ENCODE measurements at regions not wholly inside any gene's neighbourhood (a gene's known extent, or its start where the extent isn't known, plus 50 kb on each side); places are given as distances from the start of the nearest gene placed in this dataset.

GRCh38 chr3:197367081-197367780 lies 68.8 kb upstream of the DLG1 start:
- Histone ChIP-seq H3K9ac (no peak overlapping the region), H3K4me1 (peaks cover 85% of the 10 kb centered on the region), H3F3A (ENCODE audit: low read depth) (peaks cover 47% of the 10 kb centered on the region), H3K36me3 (no peaks in the 10 kb centered on the region), H3K4me2 (peak overlapping the region; percentile 8), H2AFZ (replicated peaks) (no peak overlapping the region), H3K27me3 (no peaks in the 10 kb centered on the region), H3K27ac (no peak overlapping the region), H3K4me3 (no peak overlapping the region), H3K79me2 (ENCODE audit: low read depth) (no peaks in the 10 kb centered on the region), H3K9me3 (ENCODE audit: low read depth) (no peaks in the 10 kb centered on the region), H4K20me1 (ENCODE audit: low read depth) (no peaks in the 10 kb centered on the region)
- peaks cover 3% of the 10 kb centered on the region for H3K27me3 Mint-ChIP-seq (ENCODE audit: insufficient read depth, low read depth)
- H3K36me3 Mint-ChIP-seq: no peaks in the 10 kb centered on the region
- TF ChIP-seq EZH2phosphoT487 (IDR thresholded peaks at IDR 0.05): no peak
- TF ChIP-seq CTCF (IDR thresholded peaks at IDR 0.05): no peak
- TF ChIP-seq EZH2 (IDR thresholded peaks at IDR 0.05): no peak
- DNase-seq (ENCODE audit: low spot score): peak; percentile 49
- H3K9me3 Mint-ChIP-seq: no peaks in the 10 kb centered on the region
- H3K4me1 Mint-ChIP-seq: peaks cover 72% of the 10 kb centered on the region
- H3K4me3 Mint-ChIP-seq: no peak overlapping the region
- H3K27ac Mint-ChIP-seq: no peak overlapping the region

GRCh38 chr3:197366301-197367044 lies 68.1 kb upstream of the DLG1 start:
- H3K27ac ChIP-seq: no peak overlapping the region
- no peaks in the 10 kb centered on the region for H4K20me1 ChIP-seq (ENCODE audit: low read depth)
- no peaks in the 10 kb centered on the region for H3K79me2 ChIP-seq (ENCODE audit: low read depth)
- H3K4me3 ChIP-seq: no peak overlapping the region
- H3K9ac ChIP-seq: no peak overlapping the region
- DNase-seq (ENCODE audit: low spot score): no peak
- Mint-ChIP-seq H3K36me3 (no peaks in the 10 kb centered on the region), H3K4me3 (peak overlapping the region; percentile 25), H3K27ac (peak overlapping the region; percentile 61), H3K4me1 (peaks cover 64% of the 10 kb centered on the region), H3K9me3 (no peaks in the 10 kb centered on the region), H3K27me3 (ENCODE audit: insufficient read depth, low read depth) (peaks cover 5% of the 10 kb centered on the region)
- no peaks in the 10 kb centered on the region for H3K36me3 ChIP-seq
- peaks cover 47% of the 10 kb centered on the region for H3F3A ChIP-seq (ENCODE audit: low read depth)
- H2AFZ ChIP-seq (replicated peaks): no peak overlapping the region
- peaks cover 80% of the 10 kb centered on the region for H3K4me1 ChIP-seq
- H3K9me3 ChIP-seq (ENCODE audit: low read depth): no peaks in the 10 kb centered on the region
- no peaks in the 10 kb centered on the region for H3K27me3 ChIP-seq
- TF ChIP-seq CTCF (IDR thresholded peaks at IDR 0.05) (no peak), EZH2 (IDR thresholded peaks at IDR 0.05) (no peak), EZH2phosphoT487 (IDR thresholded peaks at IDR 0.05) (no peak)
- H3K4me2 ChIP-seq: no peak overlapping the region

GRCh38 chr3:197365586-197365985 lies 67.2 kb upstream of the DLG1 start:
- Histone ChIP-seq H3K4me2 (no peak overlapping the region), H3K4me3 (no peak overlapping the region), H4K20me1 (ENCODE audit: low read depth) (no peaks in the 10 kb centered on the region), H3K36me3 (no peaks in the 10 kb centered on the region), H3K9me3 (ENCODE audit: low read depth) (no peaks in the 10 kb centered on the region), H3K4me1 (peaks cover 72% of the 10 kb centered on the region), H3K79me2 (ENCODE audit: low read depth) (no peaks in the 10 kb centered on the region), H3F3A (ENCODE audit: low read depth) (peaks cover 44% of the 10 kb centered on the region), H2AFZ (replicated peaks) (no peak overlapping the region), H3K27ac (no peak overlapping the region), H3K9ac (no peak overlapping the region), H3K27me3 (no peaks in the 10 kb centered on the region)
- no peak for DNase-seq (ENCODE audit: low spot score)
- no peak for TF ChIP-seq EZH2phosphoT487 (IDR thresholded peaks at IDR 0.05)
- no peak for TF ChIP-seq EZH2 (IDR thresholded peaks at IDR 0.05)
- TF ChIP-seq CTCF (IDR thresholded peaks at IDR 0.05): no peak
- no peak overlapping the region for H3K4me3 Mint-ChIP-seq
- H3K27me3 Mint-ChIP-seq (ENCODE audit: insufficient read depth, low read depth): peaks cover 11% of the 10 kb centered on the region
- peaks cover 9% of the 10 kb centered on the region for H3K9me3 Mint-ChIP-seq
- H3K27ac Mint-ChIP-seq: no peak overlapping the region
- peaks cover 59% of the 10 kb centered on the region for H3K4me1 Mint-ChIP-seq
- no peaks in the 10 kb centered on the region for H3K36me3 Mint-ChIP-seq

All from neural progenitor cell (in vitro differentiated cells).